IMR-90 (cell line): ENCODE measurements at regions not wholly inside any gene's neighbourhood (a gene's known extent, or its start where the extent isn't known, plus 50 kb on each side); places are given as distances from the start of the nearest gene placed in this dataset.

Experiments used
- ATAC-seq: fragments of 200-7000 bp; cut with Tn5 transposase; 2 replicates; pipeline ENCODE4 v1.9.1; 2020; ENCODE audit warnings: low read depth, mild to moderate bottlenecking, moderate library complexity
- BruUV-seq: library from RNA; stranded (reverse); fragments of 400-500 nt; replicated peaks from 2 replicates; lab custom pipeline; 2021; lab: Mats Ljungman, UMichigan
- CTCF ChIA-PET: fragments of 300-600 bp; formaldehyde crosslinking; extraction: SDS; loops from one replicate; lab custom pipeline; 2021; ENCODE audit warnings: antibody characterized with exemption; lab: Yijun Ruan, JAX
- POLR2A ChIA-PET: fragments of 300-600 bp; sonication (Branson Sonifier 250); formaldehyde crosslinking; loops from one replicate; lab custom pipeline; 2022; ENCODE audit warnings: antibody characterized with exemption; ENCODE audit not compliant: unreplicated experiment; lab: Charles Lee
- DNase-seq: peaks from one replicate; pipeline ENCODE4 v3.0.0; 2013
- H2AFZ ChIP-seq: replicated peaks from 2 replicates; pipeline ENCODE3; 2013; ENCODE audit warnings: low read length, mild to moderate bottlenecking; ENCODE audit not compliant: poor library complexity
- H2AK5ac ChIP-seq: 2 replicates; pipeline ENCODE4 v1.6.1; 2013; ENCODE audit warnings: low read depth, low read length, inconsistent platforms
- H2AK9ac ChIP-seq: replicated peaks from 2 replicates; pipeline ENCODE3; 2013; ENCODE audit warnings: mild to moderate bottlenecking, low read depth, low read length, moderate library complexity; ENCODE audit not compliant: poor library complexity
- H2BK120ac ChIP-seq: 2 replicates; pipeline ENCODE4 v1.6.1; 2013; ENCODE audit warnings: low read depth, low read length, inconsistent platforms
- H2BK15ac ChIP-seq: 3 replicates; pipeline ENCODE4 v1.6.1; 2013; ENCODE audit warnings: low read depth, low read length, inconsistent platforms
- H2BK20ac ChIP-seq: 2 replicates; pipeline ENCODE4 v1.6.1; 2013; ENCODE audit warnings: low read depth, mild to moderate bottlenecking, inconsistent platforms, low read length, moderate library complexity
- H2BK5ac ChIP-seq: 2 replicates; pipeline ENCODE4 v1.6.1; 2013; ENCODE audit warnings: mild to moderate bottlenecking, low read depth, low read length, inconsistent platforms; ENCODE audit not compliant: poor library complexity, severe bottlenecking
- H3K14ac ChIP-seq: replicated peaks from 2 replicates; pipeline ENCODE4 v1.6.1; 2013; ENCODE audit warnings: low read depth, low read length, inconsistent platforms
- H3K18ac ChIP-seq: 2 replicates; pipeline ENCODE4 v1.6.1; 2013; ENCODE audit warnings: low read depth, low read length, control low read depth
- H3K23ac ChIP-seq: 2 replicates; pipeline ENCODE4 v1.6.1; 2013; ENCODE audit warnings: low read depth, low read length, inconsistent platforms
- H3K27ac ChIP-seq: 2 replicates; pipeline ENCODE4 v1.5.1; 2013; ENCODE audit warnings: mild to moderate bottlenecking, control low read depth, low read length; ENCODE audit not compliant: insufficient read depth
- H3K27me3 ChIP-seq: 2 replicates; pipeline ENCODE4 v1.6.1; 2013; ENCODE audit warnings: low read length; ENCODE audit not compliant: control insufficient read depth, insufficient read depth
- H3K36me3 ChIP-seq: 2 replicates; pipeline ENCODE4 v1.6.1; 2013; ENCODE audit warnings: low read length, mixed read lengths; ENCODE audit not compliant: control insufficient read depth, insufficient read depth
- H3K4ac ChIP-seq: 2 replicates; pipeline ENCODE4 v1.6.1; 2013; ENCODE audit warnings: low read depth, low read length, inconsistent platforms
- H3K4me1 ChIP-seq: 2 replicates; pipeline ENCODE4 v1.6.1; 2013; ENCODE audit warnings: low read length, mixed read lengths; ENCODE audit not compliant: control insufficient read depth, insufficient read depth
- H3K4me2 ChIP-seq: 2 replicates; pipeline ENCODE4 v1.6.1; 2013; ENCODE audit warnings: low read depth, mild to moderate bottlenecking, control low read depth, low read length, moderate library complexity
- H3K4me3 ChIP-seq: 2 replicates; pipeline ENCODE4 v1.5.1; 2013; ENCODE audit warnings: low read depth, mild to moderate bottlenecking, control low read depth, low read length, moderate library complexity; ENCODE audit not compliant: insufficient read depth
- H3K56ac ChIP-seq: 2 replicates; pipeline ENCODE4 v1.6.1; 2013; ENCODE audit warnings: low read length, inconsistent platforms; ENCODE audit not compliant: insufficient read depth; ENCODE audit errors: extremely low read depth
- H3K79me1 ChIP-seq, 2 experiments: 2 replicates each; pipeline ENCODE4 v1.6.1; 2013; ENCODE audit warnings: low read length in 2 of 2, inconsistent platforms in 1 of 2, low read depth in 1 of 2
- H3K9ac ChIP-seq: 2 replicates; pipeline ENCODE4 v1.6.1; 2013; ENCODE audit warnings: low read depth, low read length, control low read depth
- H3K9me1 ChIP-seq: 2 replicates; pipeline ENCODE4 v1.6.1; 2013; ENCODE audit warnings: low read length, inconsistent platforms; ENCODE audit not compliant: insufficient read depth
- H3K9me3 ChIP-seq: 2 replicates; pipeline ENCODE4 v1.6.1; 2013; ENCODE audit warnings: low read length; ENCODE audit not compliant: control insufficient read depth, insufficient read depth
- H4K20me1 ChIP-seq: 2 replicates; pipeline ENCODE4 v1.6.1; 2013; ENCODE audit warnings: low read length, inconsistent platforms; ENCODE audit not compliant: insufficient read depth
- H4K5ac ChIP-seq: 2 replicates; pipeline ENCODE4 v1.6.1; 2013; ENCODE audit warnings: mild to moderate bottlenecking, low read depth, low read length, control low read depth
- H4K8ac ChIP-seq, 2 experiments: 2 replicates each; pipeline ENCODE4 v1.6.1; 2013; ENCODE audit warnings: low read depth in 2 of 2, low read length in 2 of 2, control low read depth in 1 of 2, inconsistent platforms in 1 of 2
- H4K91ac ChIP-seq: 2 replicates; pipeline ENCODE4 v1.6.1; 2013; ENCODE audit warnings: low read depth, low read length, inconsistent platforms; ENCODE audit not compliant: insufficient read depth
- BHLHE40 ChIP-seq: fragments of 150-350 bp; IDR thresholded peaks from 2 replicates; pipeline ENCODE4 v1.6.1; 2016; ENCODE audit warnings: mild to moderate bottlenecking, low read depth, low read length
- CEBPB ChIP-seq: IDR thresholded peaks from 2 replicates; pipeline ENCODE4 v1.6.1; 2012; ENCODE audit warnings: low read depth, low read length, improper control_type of control experiment
- CHD1 ChIP-seq: IDR thresholded peaks from 2 replicates; pipeline ENCODE4 v1.6.1; 2012; ENCODE audit warnings: low read depth, low read length, improper control_type of control experiment
- FOS ChIP-seq: fragments of 150-350 bp; IDR thresholded peaks from 2 replicates; pipeline ENCODE4 v1.6.1; 2016; ENCODE audit warnings: low read depth, low read length
- MAFK ChIP-seq: IDR thresholded peaks from 2 replicates; pipeline ENCODE4 v1.6.1; 2012; ENCODE audit warnings: low read depth, low read length, improper control_type of control experiment
- MAZ ChIP-seq: IDR thresholded peaks from 2 replicates; pipeline ENCODE4 v1.6.1; 2012; ENCODE audit warnings: low read depth, mild to moderate bottlenecking, low read length, improper control_type of control experiment, moderate library complexity, borderline replicate concordance
- MXI1 ChIP-seq: IDR thresholded peaks from 2 replicates; pipeline ENCODE4 v1.6.1; 2012; ENCODE audit warnings: low read depth, mild to moderate bottlenecking, low read length, moderate library complexity, borderline replicate concordance
- NFE2L2 ChIP-seq: fragments of 150-350 bp; IDR thresholded peaks from 2 replicates; pipeline ENCODE4 v1.6.1; 2016; ENCODE audit warnings: low read depth, mild to moderate bottlenecking, low read length
- POLR2A ChIP-seq: IDR thresholded peaks from 2 replicates; pipeline ENCODE4 v1.6.1; 2012; ENCODE audit warnings: mild to moderate bottlenecking, low read depth, low read length
- RAD21 ChIP-seq: IDR thresholded peaks from 2 replicates; pipeline ENCODE4 v1.6.1; 2012; ENCODE audit warnings: low read length, improper control_type of control experiment
- RCOR1 ChIP-seq: IDR thresholded peaks from 2 replicates; pipeline ENCODE4 v1.6.1; 2012; ENCODE audit warnings: mild to moderate bottlenecking, low read length, improper control_type of control experiment; ENCODE audit not compliant: insufficient replicate concordance
- RFX5 ChIP-seq: IDR thresholded peaks from 2 replicates; pipeline ENCODE4 v1.8.0; 2012; ENCODE audit warnings: low read depth, mild to moderate bottlenecking, low read length, moderate library complexity
- SMC3 ChIP-seq: fragments of 150-350 bp; IDR thresholded peaks from 2 replicates; pipeline ENCODE4 v1.6.1; 2016; ENCODE audit warnings: low read depth, mild to moderate bottlenecking, antibody characterized with exemption, low read length, moderate library complexity
- WGBS, 2 experiments: methylation state at CpG; one replicate each; pipeline versions ENCODE4 v1.1.5 to v1.1.7; 2013; ENCODE audit warnings: missing lambda C conversion rate in 2 of 2; ENCODE audit not compliant: insufficient read length in 1 of 2; ENCODE audit errors: extremely low coverage in 2 of 2; 5-methylcytosine and 5-hydroxymethylcytosine counted together
- dilution Hi-C: fragments of 300-500 bp; cut with HindIII; formaldehyde crosslinking; loops from one replicate; pipeline ENCODE4 v1.14.3; 2018; ENCODE audit warnings: low sequenced_read_pairs; ENCODE audit not compliant: unreplicated experiment
- in situ Hi-C: fragments of 300-500 bp; cut with MboI; formaldehyde crosslinking; loops from 3 replicates; pipeline ENCODE4 v1.14.3; 2019; ENCODE audit warnings: low sequenced_read_pairs, inconsistent platforms, mixed read lengths
- intact Hi-C: fragments of 100-400 bp; cut with micrococcal nuclease; formaldehyde crosslinking; loops from 2 replicates; pipeline ENCODE4 v1.10.0; 2022
- TF ChIP-seq, protein P1 (sequence below): conservative IDR thresholded peaks from 2 replicates; pipeline ENCODE4 v1.5.1; 2012; ENCODE audit warnings: mild to moderate bottlenecking, low read depth, low read length, improper control_type of control experiment
- TF ChIP-seq, protein P2 (sequence below): fragments of 150-350 bp; IDR thresholded peaks from 2 replicates; pipeline ENCODE4 v1.6.1; 2016; ENCODE audit warnings: low read depth, mild to moderate bottlenecking, low read length, moderate library complexity, borderline replicate concordance
- TF ChIP-seq, protein P3 (sequence below): fragments of 150-350 bp; IDR thresholded peaks from 2 replicates; pipeline ENCODE4 v1.6.1; 2017; ENCODE audit warnings: mild to moderate bottlenecking, antibody characterized with exemption, low read length, low read depth

DNA sequence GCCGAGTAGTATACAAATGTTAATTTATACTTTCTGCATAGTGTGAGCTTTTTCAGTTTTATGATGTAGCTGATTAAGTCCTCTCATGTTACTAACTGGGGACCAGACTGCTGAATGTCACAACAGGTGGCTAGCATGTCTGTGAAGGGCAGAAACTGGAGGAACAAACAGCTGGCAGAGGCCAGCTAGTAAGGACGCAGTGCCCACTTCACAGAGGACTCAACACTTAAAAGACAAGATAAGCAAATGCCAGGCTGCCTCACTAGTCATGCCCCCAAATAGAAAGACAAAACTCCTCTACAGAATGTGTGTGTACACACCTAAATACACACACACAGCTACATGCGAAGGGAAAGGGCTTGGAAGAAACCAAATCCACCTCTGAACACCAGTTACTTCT is 73.8 kb upstream of the ZNF678 start:
- no peak overlapping the region for H2AK5ac ChIP-seq
- no peak overlapping the region for H4K91ac ChIP-seq
- no peak overlapping the region for H4K8ac ChIP-seq
- H4K5ac ChIP-seq, result no peak overlapping the region
- H2AK9ac ChIP-seq, result no peak overlapping the region
- no peaks in the 10 kb centered on the region for H3K9me3 ChIP-seq
- no TSS peak for BruUV-seq
- no peak overlapping the region for H3K56ac ChIP-seq
- no peak overlapping the region for H2BK15ac ChIP-seq
- H3K9ac ChIP-seq, result no peak overlapping the region
- H3K27me3 ChIP-seq, result peaks cover 2% of the 10 kb centered on the region
- no peak overlapping the region for H3K27ac ChIP-seq
- no peaks in the 10 kb centered on the region for H4K20me1 ChIP-seq
- H3K4me2 ChIP-seq, result no peak overlapping the region
- H3K18ac ChIP-seq, result no peak overlapping the region
- H3K14ac ChIP-seq, result no peak overlapping the region
- H2BK120ac ChIP-seq, result no peak overlapping the region
- ChIA-PET POLR2A (no interaction called here), CTCF (no interaction called here)
- no peak overlapping the region for H3K4me3 ChIP-seq
- dilution Hi-C loops, result no loop called here
- TF ChIP-seq, protein P1, sequence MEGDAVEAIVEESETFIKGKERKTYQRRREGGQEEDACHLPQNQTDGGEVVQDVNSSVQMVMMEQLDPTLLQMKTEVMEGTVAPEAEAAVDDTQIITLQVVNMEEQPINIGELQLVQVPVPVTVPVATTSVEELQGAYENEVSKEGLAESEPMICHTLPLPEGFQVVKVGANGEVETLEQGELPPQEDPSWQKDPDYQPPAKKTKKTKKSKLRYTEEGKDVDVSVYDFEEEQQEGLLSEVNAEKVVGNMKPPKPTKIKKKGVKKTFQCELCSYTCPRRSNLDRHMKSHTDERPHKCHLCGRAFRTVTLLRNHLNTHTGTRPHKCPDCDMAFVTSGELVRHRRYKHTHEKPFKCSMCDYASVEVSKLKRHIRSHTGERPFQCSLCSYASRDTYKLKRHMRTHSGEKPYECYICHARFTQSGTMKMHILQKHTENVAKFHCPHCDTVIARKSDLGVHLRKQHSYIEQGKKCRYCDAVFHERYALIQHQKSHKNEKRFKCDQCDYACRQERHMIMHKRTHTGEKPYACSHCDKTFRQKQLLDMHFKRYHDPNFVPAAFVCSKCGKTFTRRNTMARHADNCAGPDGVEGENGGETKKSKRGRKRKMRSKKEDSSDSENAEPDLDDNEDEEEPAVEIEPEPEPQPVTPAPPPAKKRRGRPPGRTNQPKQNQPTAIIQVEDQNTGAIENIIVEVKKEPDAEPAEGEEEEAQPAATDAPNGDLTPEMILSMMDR, result no peak
- TF ChIP-seq SMC3 (no peak), MAFK (no peak), RFX5 (no peak), RAD21 (no peak), NFE2L2 (no peak), CHD1 (no peak), RCOR1 (no peak), CEBPB (no peak), FOS (no peak), POLR2A (no peak), MAZ (no peak), MXI1 (no peak), BHLHE40 (no peak)
- TF ChIP-seq, protein P2, sequence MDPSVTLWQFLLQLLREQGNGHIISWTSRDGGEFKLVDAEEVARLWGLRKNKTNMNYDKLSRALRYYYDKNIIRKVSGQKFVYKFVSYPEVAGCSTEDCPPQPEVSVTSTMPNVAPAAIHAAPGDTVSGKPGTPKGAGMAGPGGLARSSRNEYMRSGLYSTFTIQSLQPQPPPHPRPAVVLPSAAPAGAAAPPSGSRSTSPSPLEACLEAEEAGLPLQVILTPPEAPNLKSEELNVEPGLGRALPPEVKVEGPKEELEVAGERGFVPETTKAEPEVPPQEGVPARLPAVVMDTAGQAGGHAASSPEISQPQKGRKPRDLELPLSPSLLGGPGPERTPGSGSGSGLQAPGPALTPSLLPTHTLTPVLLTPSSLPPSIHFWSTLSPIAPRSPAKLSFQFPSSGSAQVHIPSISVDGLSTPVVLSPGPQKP, result no peak
- TF ChIP-seq, protein P3, sequence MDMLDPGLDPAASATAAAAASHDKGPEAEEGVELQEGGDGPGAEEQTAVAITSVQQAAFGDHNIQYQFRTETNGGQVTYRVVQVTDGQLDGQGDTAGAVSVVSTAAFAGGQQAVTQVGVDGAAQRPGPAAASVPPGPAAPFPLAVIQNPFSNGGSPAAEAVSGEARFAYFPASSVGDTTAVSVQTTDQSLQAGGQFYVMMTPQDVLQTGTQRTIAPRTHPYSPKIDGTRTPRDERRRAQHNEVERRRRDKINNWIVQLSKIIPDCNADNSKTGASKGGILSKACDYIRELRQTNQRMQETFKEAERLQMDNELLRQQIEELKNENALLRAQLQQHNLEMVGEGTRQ, result no peak
- no peaks in the 10 kb centered on the region for H3K79me1 ChIP-seq
- no peak overlapping the region for H3K4ac ChIP-seq
- H2BK20ac ChIP-seq, result no peak overlapping the region
- H2BK5ac ChIP-seq, result no peak overlapping the region
- in situ Hi-C loops, result loop anchor here (25.0 kb wide), 1 partner anchor 448 kb away; the partner anchor contains the start of gene WNT9A
- no peaks in the 10 kb centered on the region for H3K4me1 ChIP-seq
- intact Hi-C loops, result loop anchor here (10.0 kb wide), 1 partner anchor 595 kb away; the partner anchor contains the start of gene ARF1
- H3K9me1 ChIP-seq, result no peaks in the 10 kb centered on the region
- WGBS, 2 experiments, result 60% methylated on average over 1 of the region's 3 CpGs; no CpG with 5 or more reads in 1 of the 2 experiments
- no peak overlapping the region for H2AFZ ChIP-seq
- ATAC-seq (no peak), DNase-seq (no peak)
- H3K36me3 ChIP-seq, result no peaks in the 10 kb centered on the region
- no peak overlapping the region for H3K23ac ChIP-seq
